AG04450 (cell line): ENCODE measurements at regions not wholly inside any gene's neighbourhood (a gene's known extent, or its start where the extent isn't known, plus 50 kb on each side); places are given as distances from the start of the nearest gene placed in this dataset.

Experiments
- CTCF ChIA-PET: fragments of 300-600, 350-600 bp; formaldehyde crosslinking; extraction: SDS; loops from one replicate; lab custom pipeline; 2022; ENCODE audit warnings: antibody characterized with exemption, inconsistent platforms; lab: Charles Lee
- POLR2A ChIA-PET: fragments of 350-600 bp; formaldehyde crosslinking; extraction: SDS; loops from one replicate; lab custom pipeline; 2021; ENCODE audit warnings: antibody characterized with exemption, inconsistent platforms; lab: Yijun Ruan, JAX
- DNase-seq: peaks from one replicate; pipeline ENCODE4 v3.0.0-alpha.2; 2011; ENCODE audit warnings: low read depth, low spot score
- H3K27ac ChIP-seq: one replicate; pipeline ENCODE4 v1.5.1; 2012; ENCODE audit warnings: low read depth, low read length, control low read depth
- H3K27me3 ChIP-seq: one replicate; pipeline ENCODE4 v1.6.0; 2012; ENCODE audit warnings: low read length; ENCODE audit not compliant: control insufficient read depth, insufficient read depth
- H3K4me3 ChIP-seq: 2 replicates; pipeline ENCODE4 v1.5.1; 2011; ENCODE audit warnings: mild to moderate bottlenecking, low read depth, low read length, control low read depth
- H3K9me3 ChIP-seq: 2 replicates; pipeline ENCODE4 v1.5.1; 2012; ENCODE audit warnings: low read length; ENCODE audit not compliant: control insufficient read depth, insufficient read depth
- CTCF ChIP-seq: IDR thresholded peaks from 2 replicates; pipeline ENCODE4 v1.5.1; 2011; ENCODE audit warnings: low read depth, low read length, control low read depth, inconsistent platforms

GRCh38 chr19:34580055-34580336 is 97.0 kb downstream of the SCGB2B2 start:
- CTCF ChIA-PET: no interaction called here

DNA sequence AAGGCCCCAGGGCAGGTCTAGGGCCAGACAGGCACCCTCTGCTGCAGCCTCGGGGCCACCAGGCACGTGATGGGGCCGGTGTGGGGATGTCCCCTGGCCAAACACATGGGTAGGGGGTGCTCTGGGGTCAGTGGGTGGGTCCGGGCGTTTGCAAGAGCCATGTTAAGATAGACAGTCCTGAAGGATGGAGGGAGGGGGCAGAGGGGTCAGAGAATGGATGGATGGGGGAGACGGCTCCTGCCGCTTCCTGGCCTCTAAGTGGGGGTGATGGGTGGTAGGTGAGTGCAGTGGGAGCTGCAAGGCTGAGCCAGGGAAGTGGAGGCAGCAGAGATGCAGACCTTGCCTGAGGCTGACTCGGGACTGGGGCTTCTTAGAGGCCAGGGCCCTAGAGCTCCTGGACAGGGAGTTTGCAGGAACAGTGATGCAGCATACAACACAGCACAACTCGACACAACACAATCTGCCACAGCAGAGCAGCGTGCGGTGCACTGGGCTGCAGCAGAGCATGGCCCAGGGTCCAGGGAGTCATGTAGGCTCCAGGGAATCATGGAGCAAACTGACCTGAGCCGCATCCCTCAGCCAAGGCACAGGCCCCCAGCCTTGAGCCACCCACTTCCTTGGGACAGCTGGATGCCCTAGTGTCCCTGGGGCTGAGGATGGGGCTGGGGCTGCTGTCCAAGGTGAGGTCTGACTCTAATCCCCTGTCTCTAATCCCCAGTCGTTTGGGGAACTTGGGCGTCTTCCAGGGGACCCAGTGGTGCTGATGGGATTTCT is 97.5 kb downstream of the SCGB2B2 start:
- H3K4me3 ChIP-seq: no peak overlapping the region
- no peak for TF ChIP-seq CTCF
- CTCF ChIA-PET: no interaction called here
- H3K27ac ChIP-seq: no peak overlapping the region
- peaks cover 11% of the 10 kb centered on the region; the same call in 1 of the 2 replicates for H3K9me3 ChIP-seq
- no peak for DNase-seq
- H3K27me3 ChIP-seq: no peaks in the 10 kb centered on the region
- POLR2A ChIA-PET: no interaction called here

More at GRCh38 chr19:34580055-34580336, 97.0 kb downstream of the SCGB2B2 start:
- no peak for DNase-seq
- H3K27me3 ChIP-seq: no peaks in the 10 kb centered on the region
- H3K27ac ChIP-seq: no peak overlapping the region
- peaks cover 10% of the 10 kb centered on the region; the same call in 1 of the 2 replicates for H3K9me3 ChIP-seq
- POLR2A ChIA-PET: no interaction called here
- H3K4me3 ChIP-seq: no peak overlapping the region
- TF ChIP-seq CTCF: no peak

DNA sequence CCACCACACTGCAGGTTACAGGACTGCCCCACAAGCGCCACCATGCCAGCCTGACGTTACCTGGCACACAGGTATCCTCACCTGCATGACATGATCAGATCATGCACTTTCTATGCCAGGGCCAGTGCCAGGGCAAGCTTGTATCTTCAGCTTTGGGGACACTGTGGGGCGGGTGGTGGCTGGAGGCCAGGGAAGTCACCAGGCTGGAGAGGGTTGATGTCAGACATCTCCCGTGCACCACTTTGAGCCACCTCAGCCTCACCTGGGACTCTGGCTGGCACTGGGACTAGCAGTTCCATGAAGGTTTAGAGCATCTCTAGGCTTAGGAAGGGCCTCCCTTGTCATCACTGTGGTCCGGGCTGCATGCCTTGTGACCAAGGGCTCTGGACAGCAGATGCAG is 97.2 kb downstream of the WTIP start:
- ChIA-PET POLR2A (no interaction called here), CTCF (no interaction called here)
- Histone ChIP-seq H3K27me3 (no peaks in the 10 kb centered on the region), H3K27ac (no peak overlapping the region), H3K9me3 (peaks cover 11% of the 10 kb centered on the region; the same call in 1 of the 2 replicates), H3K4me3 (no peak overlapping the region)
- TF ChIP-seq CTCF: no peak
- DNase-seq: no peak

- ChIA-PET CTCF (no interaction called here), POLR2A (no interaction called here)
- no peak for TF ChIP-seq CTCF
- Histone ChIP-seq H3K4me3 (no peak overlapping the region), H3K9me3 (peaks cover 11% of the 10 kb centered on the region; the same call in 1 of the 2 replicates), H3K27ac (no peak overlapping the region), H3K27me3 (no peaks in the 10 kb centered on the region)
- DNase-seq: no peak
Measured at GRCh38 chr19:34578173-34578572, 96.6 kb downstream of the WTIP start.

DNA sequence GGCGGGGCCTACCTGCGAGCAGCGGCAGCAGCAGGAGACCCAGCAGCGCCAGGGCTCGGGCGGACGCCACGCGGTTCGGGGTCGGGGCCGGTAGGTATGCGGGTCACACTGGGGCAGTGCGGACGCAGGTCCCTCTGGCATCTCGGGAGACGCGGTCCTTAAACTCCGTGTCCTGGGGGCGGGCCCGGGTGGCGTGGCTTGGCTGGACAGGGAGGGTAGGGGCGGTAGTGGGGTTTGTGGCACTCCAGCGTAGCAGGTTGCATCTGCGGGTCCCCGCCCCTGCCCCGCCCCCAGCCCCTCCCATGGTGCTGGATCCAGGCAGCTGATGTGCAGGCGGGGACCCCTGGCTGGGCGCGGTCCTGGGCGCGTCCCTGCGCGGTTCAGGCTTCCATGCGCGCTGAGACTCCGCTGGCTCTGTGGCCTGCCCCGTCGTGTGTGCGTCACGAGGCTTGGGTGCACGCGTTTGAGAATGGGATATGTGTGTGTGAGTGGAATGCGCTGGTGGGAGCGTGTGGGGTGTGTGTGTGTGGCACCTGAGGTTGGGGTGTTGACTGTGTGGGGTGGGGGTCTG is 96.1 kb downstream of the WTIP start:
- no peak overlapping the region for H3K27ac ChIP-seq
- DNase-seq: no peak
- CTCF ChIA-PET: no interaction called here
- H3K9me3 ChIP-seq: peaks cover 11% of the 10 kb centered on the region; the same call in 1 of the 2 replicates
- no peak for TF ChIP-seq CTCF
- POLR2A ChIA-PET: no interaction called here
- no peaks in the 10 kb centered on the region for H3K27me3 ChIP-seq
- no peak overlapping the region for H3K4me3 ChIP-seq
